OCI-LY3 (cell line): ENCODE measurements at regions not wholly inside any gene's neighbourhood (a gene's known extent, or its start where the extent isn't known, plus 50 kb on each side); places are given as distances from the start of the nearest gene placed in this dataset.

Experiments used
- EZH2phosphoT487 ChIP-seq: fragments of 200-600 bp; shearing (Covaris generic); IDR thresholded peaks from 2 replicates; pipeline ENCODE4 v1.6.1; 2018; ENCODE audit warnings: antibody characterized with exemption, mixed run types, low read depth
- TF ChIP-seq, protein P1 (sequence below): fragments of 200-600, 300-600 bp; sonication (generic); IDR thresholded peaks from 2 replicates; pipeline ENCODE4 v1.5.1; 2014; ENCODE audit warnings: antibody characterized with exemption, low read length, low read depth

- TF ChIP-seq, protein P1, sequence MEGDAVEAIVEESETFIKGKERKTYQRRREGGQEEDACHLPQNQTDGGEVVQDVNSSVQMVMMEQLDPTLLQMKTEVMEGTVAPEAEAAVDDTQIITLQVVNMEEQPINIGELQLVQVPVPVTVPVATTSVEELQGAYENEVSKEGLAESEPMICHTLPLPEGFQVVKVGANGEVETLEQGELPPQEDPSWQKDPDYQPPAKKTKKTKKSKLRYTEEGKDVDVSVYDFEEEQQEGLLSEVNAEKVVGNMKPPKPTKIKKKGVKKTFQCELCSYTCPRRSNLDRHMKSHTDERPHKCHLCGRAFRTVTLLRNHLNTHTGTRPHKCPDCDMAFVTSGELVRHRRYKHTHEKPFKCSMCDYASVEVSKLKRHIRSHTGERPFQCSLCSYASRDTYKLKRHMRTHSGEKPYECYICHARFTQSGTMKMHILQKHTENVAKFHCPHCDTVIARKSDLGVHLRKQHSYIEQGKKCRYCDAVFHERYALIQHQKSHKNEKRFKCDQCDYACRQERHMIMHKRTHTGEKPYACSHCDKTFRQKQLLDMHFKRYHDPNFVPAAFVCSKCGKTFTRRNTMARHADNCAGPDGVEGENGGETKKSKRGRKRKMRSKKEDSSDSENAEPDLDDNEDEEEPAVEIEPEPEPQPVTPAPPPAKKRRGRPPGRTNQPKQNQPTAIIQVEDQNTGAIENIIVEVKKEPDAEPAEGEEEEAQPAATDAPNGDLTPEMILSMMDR: no peak
- TF ChIP-seq EZH2phosphoT487: no peak
These were observed 173.6 kb upstream of the DYNLRB2 start for GRCh38 chr16:80367037-80367658.
